GM18868 (cell line): ENCODE measurements at regions not wholly inside any gene's neighbourhood (a gene's known extent, or its start where the extent isn't known, plus 50 kb on each side); places are given as distances from the start of the nearest gene placed in this dataset.
"Not testable (repeated sequence)": the region's sequence is repeated elsewhere in the genome, so short reads cannot be mapped to it uniquely, and the experiment has no call there.

Source experiments
- ATAC-seq: cut with Tn5 transposase; IDR thresholded peaks from one replicate; pipeline ENCODE4 v1.9.1; 2021; ENCODE audit warnings: mild to moderate bottlenecking, moderate library complexity; ENCODE audit not compliant: unreplicated experiment

GRCh38 chr2:153622285-153622684 is 143.7 kb upstream of the RPRM start:
- no peak for ATAC-seq

DNA sequence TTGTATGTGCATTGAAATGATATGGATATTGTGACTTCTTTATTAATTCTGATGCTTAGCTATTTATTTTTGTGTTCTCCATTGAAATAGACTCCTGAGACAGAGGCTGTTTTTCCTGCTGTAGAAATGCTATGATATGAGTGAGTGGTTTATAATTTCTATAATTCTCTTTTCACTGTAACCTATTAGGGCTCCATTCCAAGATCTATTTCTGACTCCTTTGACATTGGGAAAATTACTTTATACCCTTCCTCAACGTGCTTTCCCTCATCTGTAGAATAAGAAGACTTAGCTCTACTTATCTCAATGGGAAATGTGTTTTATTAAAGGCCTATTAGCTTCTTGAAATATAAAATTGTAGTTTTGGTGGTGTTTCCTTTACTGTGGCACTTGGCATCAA is 144.5 kb upstream of the RPRM start:
- ATAC-seq, result no peak

GRCh38 chr2:153626676-153627075 is 148.1 kb upstream of the RPRM start:
- no peak for ATAC-seq

GRCh38 chr2:153635494-153635893 is 156.9 kb upstream of the RPRM start:
- ATAC-seq, result no peak

- ATAC-seq, result no peak
Observed at GRCh38 chr2:153641046-153641445, 162.5 kb upstream of the RPRM start.

GRCh38 chr2:153644955-153645354 is 166.4 kb upstream of the RPRM start:
- ATAC-seq, result no peak

GRCh38 chr2:153645599-153645998 is 167.0 kb upstream of the RPRM start:
- ATAC-seq, result no peak

DNA sequence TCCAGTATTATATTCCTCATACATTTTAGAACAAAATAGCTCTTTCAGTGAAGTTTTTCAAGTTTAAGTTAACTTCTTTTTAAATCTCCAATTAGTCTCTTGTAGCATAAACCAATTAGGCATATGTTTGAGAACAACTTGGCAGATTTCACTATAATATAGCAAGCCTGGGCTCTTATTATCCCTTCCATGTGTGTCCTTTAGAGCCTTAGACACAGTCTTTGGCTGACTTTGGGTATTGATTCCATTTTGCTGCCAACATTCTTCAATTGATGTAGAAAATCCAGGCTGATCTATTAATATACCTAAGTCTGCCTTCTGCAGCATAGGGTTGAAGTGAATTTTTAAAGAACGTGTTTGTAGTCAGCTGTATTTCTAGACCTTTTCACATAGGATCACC is 179.1 kb upstream of the RPRM start:
- ATAC-seq, result no peak

DNA sequence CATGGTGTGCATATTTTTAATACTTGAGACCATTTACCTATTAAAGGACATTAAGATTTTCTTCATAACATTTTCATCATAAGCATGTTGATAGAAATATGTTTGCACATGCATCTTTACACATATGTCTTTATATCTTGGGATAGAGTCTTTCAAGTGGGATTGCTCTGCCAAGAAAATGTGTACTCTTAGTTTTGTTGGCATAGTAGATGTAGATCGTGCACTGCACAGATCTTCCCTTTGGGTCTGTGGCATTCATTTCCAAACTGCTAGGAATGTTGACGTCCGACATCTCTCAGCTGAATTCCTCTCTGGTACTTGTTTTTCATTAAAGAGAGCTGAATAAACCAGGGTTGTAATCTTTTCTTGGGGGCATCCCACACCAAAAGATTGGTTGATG is 183.2 kb upstream of the RPRM start:
- no peak for ATAC-seq

GRCh38 chr2:153663371-153663770 is 184.8 kb upstream of the RPRM start:
- no peak for ATAC-seq

DNA sequence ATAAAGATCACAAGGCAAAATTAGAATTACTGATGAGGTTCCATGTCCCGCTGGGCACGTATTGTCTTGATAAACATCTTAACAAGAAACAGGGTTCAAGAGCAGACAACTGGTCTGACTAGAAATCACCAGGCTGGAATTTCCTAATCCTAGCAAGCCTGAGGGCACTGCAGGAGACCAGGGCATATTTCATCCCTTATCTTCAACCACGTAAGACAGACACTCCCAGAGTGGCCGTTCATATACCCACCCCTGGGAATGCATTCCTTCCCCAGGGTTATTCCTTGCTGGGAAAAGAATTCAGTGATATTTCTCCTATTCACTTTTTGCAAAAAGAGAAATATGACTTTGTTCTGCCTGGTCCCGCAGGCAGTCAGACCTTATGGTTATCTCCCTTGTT is 185.4 kb upstream of the RPRM start:
- not testable (repeated sequence) for ATAC-seq

GRCh38 chr2:153667475-153667874 is 188.9 kb upstream of the RPRM start:
- no peak for ATAC-seq

DNA sequence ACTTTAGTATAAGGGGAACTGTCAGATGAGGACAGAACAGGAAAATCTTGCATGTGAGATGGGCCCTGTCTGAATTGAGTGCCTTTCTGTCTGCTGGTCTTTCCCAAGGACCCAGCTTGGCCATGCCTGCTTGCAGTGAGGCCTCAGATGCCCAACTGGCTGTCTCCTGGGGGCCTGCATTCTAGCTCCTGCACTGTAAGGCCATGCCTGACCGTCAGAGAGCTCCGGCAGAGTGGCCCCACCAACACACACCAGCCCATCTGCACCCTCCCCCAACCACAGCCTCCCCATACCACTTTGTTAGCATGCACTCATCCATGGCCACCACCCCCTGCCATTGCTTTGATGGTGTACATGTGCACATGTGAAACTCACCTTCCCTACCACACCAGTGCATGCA is 190.4 kb upstream of the RPRM start:
- no peak for ATAC-seq

GRCh38 chr2:153710128-153710527 is 161.6 kb upstream of the GALNT13 start:
- no peak for ATAC-seq

DNA sequence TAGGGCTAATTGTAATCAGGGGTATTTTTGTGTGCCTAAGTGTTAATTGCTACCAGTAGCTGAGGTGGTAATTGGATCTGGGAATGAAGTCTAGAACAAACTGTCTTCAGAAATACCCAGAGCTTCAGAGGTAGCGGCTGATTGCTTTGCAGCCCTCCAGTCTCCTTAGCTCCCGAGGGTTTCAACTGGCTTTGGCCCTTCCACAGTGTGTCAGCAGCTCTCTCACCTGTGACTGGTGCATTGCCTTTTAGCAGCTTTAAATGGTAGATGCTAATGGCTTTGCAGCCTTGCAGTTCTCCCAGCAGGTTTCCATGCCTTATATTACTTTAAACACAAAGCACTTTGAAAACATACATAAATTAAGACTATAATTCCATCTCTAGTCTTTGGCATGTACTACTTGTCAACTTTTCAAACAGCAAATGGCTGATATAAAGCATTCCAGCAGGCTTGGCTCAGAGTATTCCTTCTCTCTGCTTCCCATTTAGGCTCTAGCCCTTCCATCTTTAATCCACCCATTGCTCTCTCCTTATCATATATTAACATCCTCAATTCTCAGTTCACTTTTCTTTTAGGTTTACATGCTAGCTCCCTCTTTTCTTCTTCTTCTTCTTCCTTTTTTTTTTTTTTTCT is 156.4 kb upstream of the GALNT13 start:
- no peak for ATAC-seq

DNA sequence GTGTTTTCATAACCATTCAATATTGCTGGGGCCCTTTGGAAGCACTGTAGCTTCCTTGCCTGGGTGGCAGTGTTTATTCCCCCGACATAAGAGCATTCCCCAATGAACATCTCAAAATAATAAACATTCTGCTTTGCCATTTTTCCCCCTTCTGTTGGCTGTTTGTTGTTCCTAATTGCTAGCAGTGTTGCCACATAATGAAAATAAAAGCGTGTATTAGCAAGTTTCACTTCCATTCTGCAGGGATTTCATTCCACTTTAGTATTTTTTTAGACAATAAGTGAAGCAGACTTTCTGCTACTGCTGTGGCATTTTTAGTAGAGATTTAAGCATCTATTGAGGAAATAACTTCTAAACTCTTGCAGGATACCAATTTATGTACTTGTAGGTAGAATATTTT is 154.7 kb upstream of the GALNT13 start:
- no peak for ATAC-seq

GRCh38 chr2:153739394-153739793 is 132.3 kb upstream of the GALNT13 start:
- no peak for ATAC-seq

- ATAC-seq, result no peak
Observed at GRCh38 chr2:153761936-153762335, 109.8 kb upstream of the GALNT13 start.

GRCh38 chr2:153766415-153766814 is 105.3 kb upstream of the GALNT13 start:
- no peak for ATAC-seq

- ATAC-seq, result no peak
Observed at GRCh38 chr2:153770359-153770991, 101.2 kb upstream of the GALNT13 start.

DNA sequence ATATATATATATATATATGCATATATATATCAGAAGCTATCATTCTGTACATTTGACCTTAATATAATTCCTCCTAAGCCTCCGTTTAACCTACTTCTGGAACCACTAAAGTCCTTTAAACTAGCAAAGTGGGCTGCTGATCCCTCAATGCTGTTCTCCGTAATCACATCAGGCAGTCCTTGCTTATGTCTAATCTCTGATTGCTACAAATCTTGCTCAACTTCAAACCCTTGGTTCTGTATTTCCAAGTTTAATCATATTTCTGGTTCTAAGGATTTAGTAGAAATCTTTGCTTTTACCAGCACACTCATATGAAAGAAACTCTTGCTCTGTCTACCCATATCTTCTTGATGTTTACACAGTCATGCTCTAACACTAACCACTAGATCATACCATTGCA is 91.5 kb upstream of the GALNT13 start:
- ATAC-seq, result no peak

- ATAC-seq, result no peak
Observed at GRCh38 chr2:153786016-153786415, 85.7 kb upstream of the GALNT13 start.

- no peak for ATAC-seq
Observed at GRCh38 chr2:153787612-153788011, 84.1 kb upstream of the GALNT13 start.
